ENCODE measurements at regions not wholly inside any gene's neighbourhood (a gene's known extent, or its start where the extent isn't known, plus 50 kb on each side); places are given as distances from the start of the nearest gene placed in this dataset.

GRCh38 chr13:112152846-112153245, 85.9 kb downstream of the SOX1 start:
- no peak for TF ChIP-seq CTCF (IDR thresholded peaks at IDR 0.05)
- TF ChIP-seq POLR2A (IDR thresholded peaks at IDR 0.05) = no peak

Data from testis (tissue), 2 donors.